Ecto neural progenitor cell (in vitro differentiated cells): ENCODE measurements at regions not wholly inside any gene's neighbourhood (a gene's known extent, or its start where the extent isn't known, plus 50 kb on each side); places are given as distances from the start of the nearest gene placed in this dataset.
A peak's percentile ranks its signal among the peaks of the same experiment; 100 is the strongest.
"Not testable (repeated sequence)": the region's sequence is repeated elsewhere in the genome, so short reads cannot be mapped to it uniquely, and the experiment has no call there.

Experiments used
- DNase-seq: peaks from one replicate; pipeline ENCODE4 v3.0.0-alpha.2; 2018; ENCODE audit warnings: low spot score

DNA sequence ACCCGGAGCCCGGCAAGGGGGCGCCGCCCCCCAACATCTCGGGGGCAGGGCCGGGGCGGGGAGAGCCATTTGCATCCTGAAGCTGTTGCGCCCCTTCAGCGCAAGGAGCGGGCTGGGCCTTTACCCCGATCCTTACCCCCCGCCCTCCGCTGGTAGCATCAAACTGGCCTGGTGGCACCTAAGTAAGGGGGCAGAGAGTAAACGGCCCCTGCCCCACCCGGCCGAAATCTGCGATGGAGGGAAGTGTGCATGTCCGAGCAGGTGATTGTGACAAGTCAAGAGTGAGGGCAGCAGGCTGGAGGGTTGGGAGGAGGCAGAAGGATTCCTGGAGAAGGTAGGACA, 101.2 kb downstream of the ESM1 start:
- no peak for DNase-seq

DNA sequence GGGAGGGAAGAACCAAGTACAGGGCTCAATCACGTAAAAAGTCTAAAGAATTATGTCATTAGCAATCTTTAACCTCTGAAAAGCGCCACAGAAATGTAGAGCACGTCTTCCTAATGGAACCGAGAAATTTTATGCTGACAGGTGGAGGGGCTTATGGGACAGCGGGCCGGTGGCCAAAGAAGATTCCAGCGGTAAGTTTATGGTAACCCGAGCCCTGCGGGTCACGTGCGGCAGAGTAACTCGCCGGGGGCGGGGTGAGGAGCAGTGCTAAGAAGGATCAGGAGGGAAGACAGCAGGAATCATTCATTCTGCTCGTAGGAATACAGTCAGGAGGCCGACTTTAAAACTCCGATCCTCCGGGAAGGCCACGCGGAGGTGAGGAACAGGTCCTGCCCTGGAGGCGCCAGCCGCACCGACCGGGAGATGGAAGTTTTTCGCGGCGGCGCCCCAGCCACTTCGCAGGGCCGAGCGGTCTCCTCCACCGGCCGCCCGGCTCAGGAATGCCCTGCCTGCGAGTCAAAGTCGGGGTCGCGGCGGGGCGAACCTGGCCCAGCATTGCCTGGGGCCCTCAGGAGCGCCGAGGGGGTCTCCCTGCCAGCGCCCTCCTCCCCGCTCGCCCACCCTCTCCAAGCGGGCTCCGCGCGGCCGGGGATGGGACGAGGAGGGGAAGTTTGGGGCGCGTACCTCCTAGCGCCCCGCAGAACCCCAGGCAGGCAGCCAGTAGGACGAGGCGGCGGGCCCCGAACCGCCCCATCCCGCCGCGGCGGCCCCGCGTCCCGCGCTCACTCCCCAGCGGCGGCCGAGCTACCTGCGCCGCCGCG, 101.8 kb downstream of the ESM1 start:
- peak; percentile 71 for DNase-seq

DNA sequence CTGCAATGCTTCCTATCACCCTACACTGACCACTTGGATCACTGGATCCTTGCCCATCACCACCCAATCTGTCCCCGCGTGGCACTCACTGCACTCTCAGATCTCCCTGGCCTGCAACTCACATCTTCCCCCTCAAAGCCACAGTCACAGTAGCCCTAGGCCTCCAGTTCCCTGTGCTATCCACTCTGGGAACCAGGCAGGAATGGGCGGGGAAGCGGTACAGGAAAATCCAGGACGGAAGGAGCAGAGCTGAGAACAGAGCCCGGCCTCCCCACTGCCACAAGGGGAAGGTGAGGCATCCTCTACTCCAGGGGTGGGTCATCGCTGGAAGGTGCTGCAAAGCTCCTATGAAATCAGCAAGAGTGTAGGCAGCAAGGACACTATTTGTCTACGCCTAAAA, 102.6 kb downstream of the ESM1 start:
- no peak for DNase-seq

DNA sequence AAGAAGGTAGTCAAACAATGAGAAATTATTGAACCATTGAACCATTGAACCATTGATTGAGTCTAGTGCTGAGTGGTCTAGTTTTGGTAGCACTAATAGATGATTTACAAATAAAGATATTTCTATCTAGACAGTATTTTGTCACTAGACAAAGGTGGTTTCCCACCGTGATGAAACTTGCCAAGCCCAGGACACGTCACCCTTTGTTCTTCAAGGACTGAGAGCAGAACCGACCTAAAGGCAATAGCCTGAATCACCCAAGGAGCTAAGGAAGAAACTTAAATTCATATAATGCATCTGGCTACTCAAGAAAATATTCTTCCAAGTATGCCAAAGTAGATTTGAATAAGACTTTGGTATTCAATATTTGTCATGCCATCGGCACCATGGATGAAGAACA, 103.3 kb downstream of the ESM1 start:
- no peak for DNase-seq

DNA sequence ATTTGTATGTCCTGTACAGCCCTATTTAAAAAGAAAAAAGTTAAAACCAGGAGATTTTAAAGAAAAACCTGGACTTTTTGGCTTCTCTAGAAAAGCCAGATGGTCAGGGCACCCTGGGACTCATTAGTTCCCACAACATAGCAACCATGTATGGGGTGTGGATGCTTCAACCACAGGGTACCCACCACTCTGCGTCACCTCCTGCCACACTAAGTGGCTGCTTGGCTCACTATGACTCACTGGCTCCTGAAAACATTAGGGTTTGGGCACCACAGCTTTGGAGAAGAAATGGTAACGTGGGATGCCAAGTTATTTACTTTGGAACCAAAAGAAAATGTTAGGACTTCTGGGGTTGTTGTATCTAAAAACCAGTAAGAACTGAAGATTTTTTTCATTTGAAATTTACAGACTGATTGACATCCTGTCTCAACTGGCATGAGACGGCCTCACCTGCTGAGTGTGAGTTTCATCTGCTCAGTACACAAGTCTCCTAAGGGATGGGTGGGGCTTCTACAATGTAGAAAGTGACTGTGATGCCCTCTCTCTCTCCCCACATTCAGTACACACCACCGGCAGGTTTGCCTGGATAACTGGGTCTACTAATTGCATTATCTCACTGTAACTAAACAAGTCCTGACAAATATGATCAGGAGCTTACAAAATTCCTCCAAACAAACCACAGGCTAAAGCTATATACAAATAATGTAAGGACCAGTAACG, 103.9 kb downstream of the ESM1 start:
- no peak for DNase-seq

DNA sequence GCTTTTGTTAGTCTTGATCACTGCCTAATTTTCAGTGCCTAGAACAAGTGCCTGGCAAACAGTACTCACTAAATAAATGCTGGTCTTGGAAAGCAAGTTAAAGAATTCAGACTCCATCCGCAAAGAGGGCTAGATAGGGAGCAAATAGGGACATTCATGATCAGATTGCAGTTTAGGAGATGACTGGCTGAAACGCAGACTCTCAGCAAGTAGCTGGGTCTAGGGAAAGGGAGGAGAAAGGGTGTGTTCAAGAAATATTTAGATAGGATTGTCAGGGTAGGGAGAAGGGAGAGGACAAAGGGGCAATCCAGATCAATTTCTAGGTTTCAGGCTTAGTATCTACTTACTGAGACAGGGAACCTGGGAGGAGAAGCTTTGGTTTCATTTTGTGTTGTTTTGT, 108.4 kb downstream of the ESM1 start:
- DNase-seq = no peak

DNA sequence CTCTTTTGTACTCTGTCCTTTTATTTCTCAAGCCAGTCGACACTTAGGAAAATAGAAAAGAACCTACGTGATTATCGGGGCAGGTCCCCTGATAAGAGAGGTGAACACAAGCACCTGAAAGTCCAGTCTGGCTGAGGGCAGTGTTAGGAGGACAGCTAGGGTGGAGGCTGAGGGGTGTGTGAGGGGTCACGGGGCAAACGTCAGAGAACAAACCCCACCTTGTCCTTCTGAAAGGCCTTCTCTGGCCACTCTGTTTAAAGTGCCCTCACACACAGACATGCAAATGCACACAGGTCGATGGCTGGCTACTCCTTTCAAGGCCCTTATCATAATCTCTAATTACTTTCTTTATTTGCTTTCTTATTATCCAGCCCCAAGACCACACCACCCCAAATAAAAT, 108.8 kb downstream of the ESM1 start:
- no peak for DNase-seq

DNA sequence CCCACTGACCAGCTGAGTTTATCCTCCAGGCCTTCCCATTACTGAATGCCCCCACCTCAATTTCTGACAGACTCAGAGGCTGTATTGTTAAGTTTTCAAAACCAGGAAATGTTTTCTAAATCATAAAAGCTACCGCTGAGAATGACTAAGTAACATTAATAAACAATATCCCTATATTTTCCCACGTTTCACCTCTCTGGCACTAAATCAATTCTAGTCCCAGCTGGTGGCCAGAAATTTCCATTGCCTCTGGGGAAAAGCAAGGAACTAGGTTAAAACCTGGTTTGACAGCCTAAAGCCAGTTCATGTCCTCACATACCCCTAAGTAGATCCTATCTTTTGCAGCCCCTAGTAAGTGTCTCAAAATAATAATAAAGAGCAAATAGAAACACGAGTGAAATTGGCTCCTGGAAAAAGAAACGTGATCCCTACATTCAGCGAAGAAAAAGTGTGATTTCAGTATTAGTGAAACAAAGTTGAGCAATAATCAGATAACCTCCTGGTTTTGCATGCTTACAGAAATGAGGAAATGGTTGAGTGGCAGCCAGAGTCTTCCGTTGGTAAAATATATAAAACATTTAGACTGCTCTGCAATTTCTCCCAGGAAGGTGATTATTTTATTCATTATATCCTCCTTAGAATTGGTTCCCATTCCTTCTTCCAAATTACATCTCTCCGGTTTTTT, 110.9 kb downstream of the ESM1 start:
- DNase-seq = no peak

DNA sequence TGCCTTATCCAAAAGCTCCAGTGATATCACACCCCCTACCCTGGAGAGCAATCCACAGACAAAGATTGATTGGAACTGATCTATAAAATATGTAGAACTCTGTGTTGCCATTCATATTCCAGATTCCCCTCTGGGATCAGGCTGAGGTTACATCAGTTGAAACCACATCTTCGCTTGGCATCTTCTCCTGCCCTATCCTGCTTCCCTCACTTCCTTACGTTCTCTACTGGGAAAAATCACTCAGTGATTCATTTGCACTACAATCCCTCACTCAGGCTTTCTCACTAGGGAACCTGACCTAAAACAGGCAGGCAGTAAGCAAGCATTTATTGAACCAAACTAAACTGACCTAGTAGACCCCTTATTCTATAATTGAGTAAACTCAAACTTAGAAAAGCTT, 111.7 kb downstream of the ESM1 start:
- no peak for DNase-seq

DNA sequence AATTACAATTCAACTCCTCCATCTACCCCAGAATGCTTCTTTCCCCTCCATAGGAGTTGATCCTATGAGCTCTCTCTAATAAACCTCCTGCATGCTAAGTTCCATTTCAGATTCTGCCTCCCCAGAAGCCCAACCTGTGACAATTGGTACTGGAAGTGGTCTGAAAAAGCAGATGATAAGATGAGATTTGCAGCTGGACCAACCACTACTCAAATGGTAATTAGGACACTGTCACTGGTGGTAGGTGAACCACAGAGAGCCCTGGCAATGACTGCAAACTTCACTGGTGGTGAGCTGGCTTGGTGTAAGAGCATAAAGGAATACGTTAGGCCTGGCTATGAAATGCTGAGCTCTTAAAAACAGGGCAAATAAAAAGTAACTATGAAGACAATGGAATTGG, 112.6 kb downstream of the ESM1 start:
- DNase-seq = no peak

DNA sequence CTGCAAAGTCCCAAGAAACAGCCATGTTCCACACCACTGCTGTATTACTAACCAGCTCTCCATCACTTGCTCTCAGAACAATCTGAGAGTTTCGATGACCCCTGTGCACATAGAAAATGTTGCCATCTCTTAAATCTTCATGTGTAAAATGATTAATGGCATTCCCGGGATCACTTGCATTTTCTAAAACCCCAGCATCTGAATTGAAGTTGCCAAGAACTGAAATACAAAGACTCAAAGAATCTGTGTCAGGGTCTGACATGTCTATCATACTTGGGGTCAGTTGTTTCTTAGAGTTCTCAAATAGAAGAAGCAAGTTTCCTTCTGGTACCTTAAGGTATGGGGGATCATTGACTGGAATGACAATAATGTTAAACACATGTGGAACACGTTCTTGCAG, 115.1 kb downstream of the ESM1 start:
- no peak for DNase-seq

DNA sequence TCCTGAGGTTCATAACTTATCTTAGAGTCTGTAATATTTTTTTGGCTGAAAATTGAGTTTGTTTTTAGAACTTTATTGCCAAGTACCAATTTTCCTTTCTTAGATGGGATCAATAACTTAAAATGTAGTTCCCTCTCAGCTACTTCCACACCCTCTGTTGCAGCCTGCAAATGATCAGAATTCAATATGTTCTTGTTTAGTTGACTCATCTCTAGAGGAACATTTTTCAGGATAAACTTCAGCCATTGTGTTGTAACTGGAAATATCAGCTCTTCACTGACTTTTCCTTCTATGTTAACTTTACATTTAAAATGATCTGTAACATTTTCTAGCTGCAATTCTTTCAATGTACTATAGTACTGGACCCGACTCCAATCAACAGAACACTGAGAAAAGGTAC, 115.7 kb downstream of the ESM1 start:
- no peak for DNase-seq

DNA sequence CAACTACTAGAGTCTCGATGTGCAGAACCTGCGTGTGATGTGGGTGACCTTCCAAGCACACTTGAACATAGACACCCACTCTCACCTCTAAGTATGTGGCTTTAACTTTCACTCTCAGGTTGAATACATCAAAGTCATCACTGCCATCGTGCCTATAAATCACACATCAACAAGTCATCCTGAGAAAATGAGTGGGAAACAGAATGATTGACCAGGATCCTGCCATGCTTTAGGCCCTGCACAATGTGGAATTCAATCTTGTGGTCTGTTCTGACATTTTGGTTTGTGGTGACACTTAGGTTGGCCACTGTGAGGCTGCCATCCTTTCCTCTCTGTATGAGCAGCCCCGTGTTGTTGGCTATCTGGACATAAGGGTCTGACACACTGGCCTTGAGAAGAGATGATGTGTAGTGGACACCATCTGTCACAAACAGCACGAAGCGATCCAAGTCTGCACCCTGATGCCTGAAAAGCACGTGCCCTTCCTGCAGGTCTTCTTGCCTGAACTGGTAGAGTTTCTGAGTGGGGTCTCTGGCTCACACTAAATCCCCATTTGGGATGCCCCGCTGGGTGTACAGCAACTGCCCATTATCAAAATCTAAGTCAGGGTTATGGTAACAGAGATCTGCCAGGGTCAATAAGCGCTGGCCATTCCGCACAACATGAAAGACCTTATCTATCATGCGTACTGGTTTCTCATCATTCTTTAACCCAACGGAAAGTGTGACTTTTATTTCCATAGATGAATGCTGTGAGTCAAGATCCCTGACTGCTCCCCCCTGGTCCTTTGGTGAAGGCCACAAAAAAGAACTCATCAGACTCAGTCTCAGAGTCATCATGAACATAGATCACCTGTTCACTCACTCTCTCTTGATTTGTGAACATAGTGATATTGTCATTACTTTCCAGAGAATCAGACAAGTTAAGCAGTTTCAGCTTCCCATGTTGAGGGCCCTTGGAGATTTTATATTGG, 116.6 kb downstream of the ESM1 start:
- DNase-seq = no peak

DNA sequence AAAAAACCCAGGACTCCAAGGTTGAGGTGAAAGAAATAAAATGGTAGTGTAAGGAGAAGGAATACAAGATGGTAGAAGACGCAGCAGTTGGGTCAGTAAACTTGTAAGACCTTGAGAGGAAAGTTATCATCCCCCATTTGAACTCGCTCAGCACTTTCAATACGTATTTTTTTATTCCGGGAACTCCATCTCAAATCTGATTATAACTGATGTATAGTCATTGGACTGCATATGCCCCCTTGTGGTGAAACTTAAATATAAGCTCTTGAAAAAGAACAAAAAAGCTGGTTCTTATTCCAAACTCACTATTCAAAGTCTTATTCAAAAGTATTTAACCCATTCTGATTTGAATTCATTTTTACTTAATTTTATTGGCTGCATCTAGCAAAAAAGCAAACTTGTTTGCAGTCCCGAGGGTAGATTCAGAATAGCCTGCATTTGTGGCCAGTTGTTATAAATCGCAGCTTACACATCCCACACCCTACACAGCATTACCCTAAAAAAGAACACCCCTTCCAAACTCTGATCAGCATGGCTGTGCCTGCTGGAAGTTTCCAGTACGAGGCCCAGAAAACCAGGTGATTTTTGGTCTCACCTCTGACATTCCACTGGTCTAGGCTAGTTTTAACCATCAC, 118.0 kb downstream of the ESM1 start:
- no peak for DNase-seq

DNA sequence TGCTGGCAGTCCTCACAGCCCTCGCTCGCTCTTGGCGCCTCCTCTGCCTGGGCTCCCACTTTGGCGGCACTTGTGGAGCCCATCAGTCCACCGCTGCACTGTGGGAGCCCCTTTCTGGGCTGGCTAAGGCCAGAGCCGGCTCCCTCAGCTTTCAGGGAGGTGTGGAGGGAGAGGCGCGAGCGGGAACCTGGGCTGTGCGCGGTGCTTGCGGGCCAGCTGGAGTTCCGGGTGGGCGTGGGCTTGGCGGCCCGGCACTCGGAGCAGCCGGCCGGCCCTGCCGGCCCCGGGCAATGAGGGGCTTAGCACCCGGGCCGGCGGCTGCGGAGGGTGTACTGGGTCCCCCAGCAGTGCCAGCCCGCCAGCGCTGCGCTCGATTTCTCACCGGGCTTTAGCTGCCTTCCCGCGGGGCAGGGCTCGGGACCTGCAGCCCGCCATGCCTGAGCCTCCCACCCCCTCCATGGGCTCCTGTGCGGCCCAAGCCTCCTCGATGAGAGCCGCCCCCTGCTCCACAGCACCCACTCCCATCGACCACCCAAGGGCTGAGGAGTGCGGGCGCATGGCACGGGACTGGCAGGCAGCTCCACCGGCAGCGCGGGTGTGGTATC, 120.4 kb downstream of the ESM1 start:
- not testable (repeated sequence) for DNase-seq

DNA sequence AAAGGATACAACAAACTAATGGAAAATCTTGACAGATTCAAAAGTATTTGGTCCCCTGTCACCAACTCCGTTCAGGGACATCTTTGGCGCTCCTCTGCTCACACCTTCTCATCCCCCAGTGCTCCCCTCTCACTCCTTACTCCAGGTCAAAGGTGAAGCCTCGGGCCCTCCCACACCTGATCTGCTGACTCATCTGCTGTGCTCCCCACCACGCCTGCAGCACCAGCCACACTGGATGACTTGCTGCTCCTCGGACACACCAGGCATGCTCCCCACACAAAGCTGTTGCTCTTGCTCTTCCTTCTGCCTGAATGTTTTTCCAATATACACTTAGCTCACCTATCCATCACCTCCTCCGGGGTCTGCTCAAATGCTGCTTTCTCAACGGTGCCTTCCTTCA, 123.4 kb downstream of the ESM1 start:
- DNase-seq = no peak

DNA sequence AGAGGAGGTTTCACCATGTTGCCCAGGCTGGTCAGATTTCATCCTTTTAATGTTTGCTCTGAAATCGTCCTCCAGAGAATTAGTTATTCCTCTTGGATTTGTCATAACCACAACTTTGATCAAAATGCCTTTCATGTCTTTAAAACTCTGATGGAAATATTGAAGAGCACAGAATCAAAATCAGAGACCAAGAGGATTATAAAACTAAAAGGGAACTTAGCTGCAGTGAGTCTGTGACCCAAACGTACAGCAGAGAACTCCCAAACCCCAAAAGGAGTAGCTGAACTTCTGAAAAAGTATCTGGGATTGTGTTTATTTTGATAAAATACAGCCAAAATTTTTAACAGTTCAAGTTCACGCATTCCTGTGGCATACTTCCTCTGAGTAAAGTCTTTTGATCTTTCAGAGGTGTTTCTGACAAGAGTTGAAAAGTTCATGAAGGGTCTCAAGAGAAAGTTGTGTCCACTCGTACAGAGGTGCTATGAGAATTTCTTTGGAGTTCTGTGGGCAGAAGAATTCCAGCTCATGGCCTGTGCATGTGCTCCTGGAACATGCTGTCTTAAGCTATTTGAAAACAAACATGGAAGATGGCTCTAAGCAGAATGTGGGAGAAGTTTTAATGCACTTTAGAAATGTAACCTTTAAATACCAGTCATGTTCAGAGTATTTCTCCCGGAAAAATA, 124.0 kb downstream of the ESM1 start:
- DNase-seq = no peak

DNA sequence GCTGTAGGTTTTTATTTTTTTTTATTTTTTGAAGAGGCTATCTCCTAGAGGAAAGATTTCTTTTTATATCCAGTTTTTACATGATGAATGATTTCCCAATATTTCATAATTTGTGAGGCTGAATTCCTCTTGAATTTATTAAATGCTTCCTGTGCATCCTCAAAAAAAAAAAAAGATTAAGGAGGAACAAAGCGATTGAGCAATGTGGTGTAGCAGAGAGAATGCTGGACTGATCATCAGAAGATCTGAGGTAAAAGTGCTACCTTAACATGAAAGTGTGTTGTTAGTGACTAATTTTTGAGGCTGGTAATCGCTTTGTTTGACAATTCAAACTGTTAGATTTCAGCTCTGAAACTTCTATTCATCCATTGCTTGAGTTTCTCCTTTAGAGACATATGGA, 125.1 kb downstream of the ESM1 start:
- no peak for DNase-seq

DNA sequence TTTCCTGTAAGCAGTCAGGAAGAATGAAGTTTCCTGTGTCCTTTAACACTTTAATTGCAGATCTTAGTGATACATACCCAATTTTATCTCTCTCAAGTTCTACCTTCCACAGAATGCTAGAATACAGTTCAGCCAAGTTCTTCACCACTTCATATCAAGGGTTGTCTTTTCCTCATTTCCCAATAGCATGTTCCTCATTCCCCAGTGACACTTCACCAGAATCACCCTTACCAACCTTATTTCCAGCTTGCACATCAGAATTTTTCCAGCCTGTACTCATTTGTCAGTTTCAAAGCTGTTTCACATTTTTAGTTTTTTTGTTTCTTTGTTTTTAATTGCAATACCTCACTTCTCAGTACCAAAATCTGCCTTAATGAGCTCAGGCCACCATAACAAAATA, 126.1 kb downstream of the ESM1 start:
- DNase-seq = no peak

DNA sequence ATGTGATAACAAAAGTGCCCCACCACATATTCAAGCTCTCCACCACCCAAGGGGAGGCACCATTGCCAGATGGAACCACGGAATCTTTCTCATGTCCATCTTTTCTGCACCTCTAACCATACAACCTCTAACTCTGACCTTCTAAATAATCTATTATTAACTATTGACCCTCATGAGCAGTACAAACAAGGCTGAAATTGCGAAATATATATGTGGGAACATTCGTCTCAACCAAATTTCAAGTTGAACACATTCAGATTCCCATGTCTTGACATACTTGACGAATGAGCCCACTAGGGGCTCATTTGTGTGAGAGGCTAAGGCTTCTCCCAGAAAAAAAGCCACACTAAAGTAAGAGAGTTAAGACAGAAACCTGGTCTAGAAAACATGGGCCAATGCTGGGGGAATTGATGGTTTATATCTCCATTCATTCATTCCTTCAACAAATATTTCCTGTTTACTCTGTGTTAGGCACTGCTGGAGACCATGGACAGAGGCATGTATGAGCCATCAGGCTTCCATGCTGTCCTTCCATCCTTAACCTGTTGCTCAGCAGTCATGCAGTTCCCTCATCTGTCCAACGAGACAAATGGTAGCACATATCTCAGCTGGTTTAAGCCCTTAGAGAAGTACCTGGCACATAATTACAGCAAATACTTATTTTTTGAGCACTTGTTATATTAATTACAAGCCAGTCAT, 130.4 kb downstream of the ESM1 start:
- DNase-seq = no peak
